Head of caudate nucleus (tissue), 42 donors: ENCODE measurements at regions not wholly inside any gene's neighbourhood (a gene's known extent, or its start where the extent isn't known, plus 50 kb on each side); places are given as distances from the start of the nearest gene placed in this dataset.

Experiments used
- DNase-seq, 42 donors: peaks; one replicate each; pipeline versions ENCODE4 v3.0.0 to v3.0.0-alpha.2; 2020 to 2021; ENCODE audit warnings: mixed read lengths in 7 of 42
- intact Hi-C: fragments of 100-400 bp; cut with DNase I; formaldehyde crosslinking; loops from one replicate; pipeline ENCODE4 v1.15.0; 2022

DNA sequence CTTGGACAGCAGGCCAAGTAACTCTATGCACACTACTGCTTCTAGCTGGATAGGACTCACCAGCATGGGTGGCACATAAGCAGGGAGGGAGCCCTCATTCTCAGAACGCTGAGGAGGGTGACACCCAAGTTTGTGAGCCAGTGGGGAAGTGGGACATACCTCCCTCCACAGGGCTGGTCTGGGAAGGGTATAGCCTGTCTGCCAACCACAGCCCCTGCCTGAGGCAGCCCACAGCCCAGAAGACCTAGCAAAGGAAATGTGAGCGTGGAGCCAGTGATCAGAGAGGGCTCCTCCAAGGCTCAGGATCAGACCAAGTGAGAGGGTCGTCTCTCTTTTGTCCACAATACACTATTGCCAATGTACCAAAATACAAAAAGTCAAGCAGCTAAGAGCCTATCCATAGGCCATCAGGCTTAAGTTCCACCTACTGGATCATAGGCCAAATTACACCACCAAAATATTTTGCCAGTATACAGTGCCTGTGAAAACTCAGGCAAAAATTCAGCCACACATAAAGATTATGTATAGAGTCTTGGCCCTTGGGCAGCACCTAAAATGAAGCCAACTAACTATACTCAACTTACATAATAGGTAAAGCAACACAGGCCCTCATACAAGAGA is 1203.1 kb downstream of the PCDH18 start:
- no peak for DNase-seq
- intact Hi-C loops = no loop called here

DNA sequence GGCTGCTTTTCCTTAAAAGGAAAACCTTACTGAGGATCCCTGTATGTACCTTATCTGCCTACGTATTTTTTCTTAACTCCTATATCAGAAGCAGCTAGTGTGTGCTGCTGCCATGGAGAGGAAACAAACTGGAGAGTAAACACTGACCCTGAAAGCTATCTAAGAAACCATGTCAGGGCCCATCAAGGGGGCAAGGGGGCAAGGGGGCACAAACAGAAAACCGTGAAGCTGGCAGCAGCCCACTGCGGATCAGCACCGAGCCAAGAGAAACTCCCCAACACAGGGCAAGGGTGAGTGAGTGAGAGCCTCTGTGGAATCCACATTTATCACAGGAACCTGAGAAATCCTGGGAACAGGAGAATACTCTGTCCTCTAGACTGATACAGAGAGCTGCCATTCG is 1204.2 kb downstream of the PCDH18 start:
- no peak for DNase-seq
- intact Hi-C loops = no loop called here

DNA sequence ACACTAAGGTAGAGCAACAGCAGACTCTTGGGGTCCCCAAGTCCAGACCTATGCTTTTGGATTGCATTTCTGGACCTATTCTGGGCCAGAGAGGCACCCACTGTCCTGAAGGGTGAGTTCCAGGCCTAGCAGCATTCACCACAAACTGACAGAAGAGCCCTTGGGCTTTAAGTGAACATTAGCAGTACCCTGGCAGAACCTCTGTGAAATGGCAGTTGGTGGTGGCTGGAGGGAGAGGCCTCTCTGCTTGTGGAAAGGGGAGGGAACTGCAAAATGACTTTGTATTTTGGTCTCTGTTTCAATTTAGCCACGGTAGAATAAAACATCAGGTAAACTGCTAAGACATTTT is 1211.9 kb downstream of the PCDH18 start:
- DNase-seq = no peak
- intact Hi-C loops = no loop called here

DNA sequence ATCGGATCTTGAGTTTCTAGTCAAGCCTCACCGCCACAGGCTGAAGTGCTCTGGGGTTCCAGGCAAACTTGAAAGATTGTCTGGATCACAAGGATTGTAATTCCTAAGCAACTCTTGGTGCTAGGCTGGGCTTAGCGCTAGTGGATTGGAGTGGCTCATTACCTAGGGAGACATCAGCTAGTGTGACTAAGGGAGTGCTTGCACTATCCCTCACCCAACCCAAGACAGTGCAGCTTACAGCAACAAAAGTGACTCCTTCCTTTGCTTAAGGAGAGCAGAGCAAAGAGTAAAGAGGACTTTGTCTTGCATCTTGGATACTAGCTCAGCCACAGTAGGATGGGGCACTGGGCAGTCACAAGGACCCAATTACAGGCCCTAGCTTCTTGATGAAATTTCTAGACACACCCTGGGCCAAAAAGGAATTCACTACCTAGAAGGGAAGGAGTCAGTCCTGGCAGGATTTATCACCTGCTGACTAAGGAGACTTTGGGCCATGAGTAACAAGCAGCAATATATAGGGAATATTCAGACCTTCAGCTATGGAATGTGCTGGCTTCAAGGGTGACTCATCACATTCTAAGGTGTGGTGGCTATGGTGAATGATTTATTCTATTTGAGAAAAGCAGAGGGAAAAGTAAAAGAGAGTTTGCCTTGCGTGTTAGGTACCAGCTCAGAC is 1212.4 kb downstream of the PCDH18 start:
- DNase-seq = no peak
- intact Hi-C loops = no loop called here

DNA sequence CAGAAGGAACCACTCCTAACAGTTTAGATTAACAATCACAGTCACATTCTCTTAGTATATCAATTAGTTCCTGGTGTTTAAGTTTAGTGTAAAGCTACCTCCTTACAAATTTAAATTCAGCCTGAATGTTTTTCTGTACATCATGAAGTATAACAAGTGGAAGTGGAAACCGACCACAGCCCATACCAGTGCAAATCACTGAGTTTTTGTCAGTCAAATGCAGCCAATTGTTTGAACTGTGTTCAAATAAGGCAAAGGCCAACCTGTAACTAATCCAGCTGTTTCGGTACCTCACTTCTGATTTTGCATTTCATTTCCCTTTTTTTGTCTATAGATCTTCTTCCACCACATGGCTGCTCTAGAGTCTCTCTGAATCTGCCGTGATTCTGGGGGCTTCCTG is 1215.3 kb downstream of the PCDH18 start:
- intact Hi-C loops = no loop called here
- DNase-seq = no peak

DNA sequence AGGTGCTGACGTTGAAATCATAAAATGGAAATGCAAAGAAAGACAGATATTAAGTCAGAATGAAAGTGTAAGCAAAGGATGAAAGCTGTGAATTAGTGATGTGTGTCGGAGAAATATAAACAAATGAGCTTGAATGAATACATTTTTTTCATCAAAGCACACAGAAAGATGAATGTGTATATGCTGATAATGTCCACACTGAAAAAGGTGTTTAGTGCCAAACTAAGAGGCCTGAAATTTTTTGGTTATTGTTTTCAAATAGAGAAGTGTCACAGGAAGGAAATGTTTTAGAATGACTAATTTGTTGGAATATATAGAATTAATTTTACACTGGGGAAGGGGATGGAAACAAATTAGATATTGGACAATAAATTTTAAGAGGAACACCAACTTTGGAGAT is 1217.6 kb downstream of the PCDH18 start:
- intact Hi-C loops = no loop called here
- no peak for DNase-seq

DNA sequence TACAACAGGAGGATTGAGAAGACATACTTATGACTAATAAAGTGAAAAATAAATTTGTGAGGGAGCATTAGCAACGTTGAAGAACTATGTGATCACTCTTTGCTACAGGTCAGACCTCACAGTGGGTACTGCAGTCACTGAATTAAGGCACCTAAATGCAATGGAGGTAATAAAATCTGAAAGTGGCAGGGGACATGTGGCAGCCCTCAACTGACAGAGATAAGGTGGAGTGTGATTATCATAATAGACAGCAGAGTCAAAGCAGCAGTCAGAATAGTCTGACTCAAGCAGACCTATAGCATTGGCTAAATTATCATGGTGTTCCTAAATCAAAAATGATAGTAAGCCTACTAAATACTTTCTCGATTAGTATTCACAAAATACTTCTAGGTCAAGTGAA is 1220.5 kb downstream of the PCDH18 start:
- DNase-seq = no peak
- intact Hi-C loops = no loop called here

DNA sequence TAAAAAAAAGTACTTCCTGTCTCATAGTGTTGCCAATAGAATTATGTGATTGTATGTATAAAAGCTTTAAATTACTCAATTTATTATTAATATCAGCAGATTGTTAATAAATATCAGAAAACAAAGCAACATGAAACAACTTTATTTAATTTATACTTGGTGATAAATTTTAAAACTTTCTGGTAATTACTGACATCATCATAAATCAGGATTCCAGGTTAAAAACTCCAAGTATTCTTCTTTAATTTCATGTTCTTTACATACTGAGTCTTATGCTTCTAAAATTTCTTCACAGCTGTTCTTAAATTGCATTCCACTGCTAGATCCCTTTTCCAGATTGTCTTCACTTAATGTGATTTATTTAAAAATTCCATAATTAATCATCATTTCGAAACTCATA is 1224.5 kb downstream of the PCDH18 start:
- no peak for DNase-seq

DNA sequence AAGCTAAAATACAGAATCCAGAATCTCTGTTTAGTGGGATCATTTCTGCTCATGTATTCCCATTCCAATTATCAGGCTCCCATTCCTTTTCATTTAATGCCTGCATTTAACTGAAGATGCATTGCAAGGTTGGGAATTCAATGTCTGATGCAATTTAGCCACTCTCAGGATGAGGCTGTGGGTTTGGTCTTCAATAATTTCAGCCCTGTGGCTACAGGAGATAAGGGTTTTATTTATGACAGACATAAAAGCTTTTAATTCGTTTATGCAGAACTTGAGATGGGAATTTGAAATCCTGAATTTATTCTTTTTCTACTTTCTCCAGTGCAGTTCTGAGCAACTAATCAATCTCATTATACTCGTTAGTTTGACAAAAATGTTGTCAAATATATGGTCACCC is 1225.9 kb downstream of the PCDH18 start:
- intact Hi-C loops = no loop called here
- DNase-seq = no peak

More for the DNA sequence above, 1224.5 kb downstream of the PCDH18 start:
- intact Hi-C loops = no loop called here

DNA sequence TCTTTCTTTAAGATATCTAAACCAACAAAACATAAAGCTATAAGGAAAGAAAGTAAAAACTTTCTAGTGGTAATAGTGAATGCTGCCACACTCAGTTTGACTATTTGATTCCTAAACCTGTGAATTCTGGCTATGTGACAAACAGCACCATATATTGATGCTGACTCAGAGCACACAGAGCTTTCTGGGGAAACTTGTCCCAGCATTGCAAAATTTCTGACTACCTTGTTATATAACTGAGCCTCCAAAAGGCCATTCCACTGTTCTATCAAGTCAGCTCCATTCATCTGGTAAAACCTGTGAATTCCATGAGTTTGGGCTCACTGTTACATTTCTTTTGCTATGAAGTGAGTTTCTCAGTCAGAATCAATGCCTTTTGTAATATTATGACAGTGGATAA is 1229.7 kb downstream of the PCDH18 start:
- DNase-seq = no peak
- intact Hi-C loops = no loop called here

DNA sequence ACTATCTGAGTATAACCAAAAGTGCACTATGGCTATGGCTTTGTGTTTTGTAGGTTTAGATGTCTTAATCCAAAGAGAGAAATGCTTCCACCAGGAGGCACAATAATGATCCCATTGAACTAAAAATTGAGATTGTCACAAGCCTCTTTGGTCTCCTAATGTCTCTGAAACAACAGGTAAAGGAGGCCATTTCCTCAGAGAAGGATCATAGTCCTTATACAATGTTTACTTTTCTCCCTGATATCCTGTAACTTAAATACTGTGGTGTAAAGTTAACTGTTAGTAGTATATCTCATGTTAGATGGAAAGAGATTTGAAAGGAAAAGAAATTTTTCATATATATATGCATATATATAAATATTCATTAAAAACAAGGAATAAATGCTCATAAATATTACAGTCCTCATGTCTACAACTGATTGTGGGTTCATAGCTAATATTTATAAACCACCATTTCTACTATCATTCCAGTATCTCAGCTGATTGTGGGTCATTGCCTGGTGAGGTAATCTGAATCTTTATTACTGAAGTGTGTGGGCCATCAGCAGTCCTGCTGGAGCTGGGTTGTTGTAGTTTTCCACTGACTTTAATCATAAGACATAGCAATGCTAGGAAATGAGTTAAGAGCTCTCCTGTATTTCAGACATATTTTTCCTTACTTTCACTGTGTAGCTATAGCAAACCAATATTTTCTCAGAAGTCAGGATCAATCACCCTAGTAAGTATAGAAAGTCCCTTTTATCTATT is 1230.4 kb downstream of the PCDH18 start:
- DNase-seq = no peak
- intact Hi-C loops = no loop called here

DNA sequence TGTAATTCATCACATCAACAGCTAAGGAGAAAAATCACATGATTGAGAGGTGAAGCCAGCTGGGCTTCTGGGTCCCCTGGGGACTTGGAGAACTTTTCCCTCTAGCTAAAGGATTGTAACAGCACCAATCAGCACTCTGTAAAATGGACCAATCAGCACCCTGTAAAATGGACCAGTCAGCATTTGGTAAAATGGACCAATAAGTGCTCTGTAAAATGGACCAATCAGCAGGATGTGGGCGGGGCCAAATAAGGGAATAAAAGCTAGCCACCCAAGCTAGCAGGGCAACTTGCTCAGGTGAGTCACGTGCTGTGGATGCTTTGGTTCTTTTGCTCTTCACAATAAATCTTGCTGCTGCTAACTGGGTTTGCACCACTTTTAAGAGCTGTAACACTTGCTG is 1248.3 kb downstream of the PCDH18 start:
- intact Hi-C loops = no loop called here
- DNase-seq = no peak

DNA sequence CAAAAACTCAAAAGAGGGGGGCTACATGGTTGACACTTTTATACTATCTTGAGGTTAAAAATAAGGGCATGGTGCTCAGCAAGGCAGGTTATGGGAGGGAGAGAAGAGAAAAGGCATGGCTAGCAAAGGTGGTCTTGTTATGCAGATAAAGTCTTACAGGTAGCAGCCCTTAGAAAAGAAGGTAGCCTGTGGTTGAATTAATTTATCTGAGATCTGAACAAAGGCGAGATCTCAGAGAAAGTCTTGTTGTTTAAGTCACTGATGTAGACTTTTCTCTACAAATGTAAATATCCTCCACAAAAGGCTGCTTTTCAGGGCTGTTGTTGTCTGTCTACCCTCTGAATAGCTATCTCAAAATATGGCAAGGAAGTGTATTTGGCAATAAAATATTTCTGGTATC is 1250.4 kb downstream of the PCDH18 start:
- DNase-seq = no peak
- intact Hi-C loops = no loop called here

DNA sequence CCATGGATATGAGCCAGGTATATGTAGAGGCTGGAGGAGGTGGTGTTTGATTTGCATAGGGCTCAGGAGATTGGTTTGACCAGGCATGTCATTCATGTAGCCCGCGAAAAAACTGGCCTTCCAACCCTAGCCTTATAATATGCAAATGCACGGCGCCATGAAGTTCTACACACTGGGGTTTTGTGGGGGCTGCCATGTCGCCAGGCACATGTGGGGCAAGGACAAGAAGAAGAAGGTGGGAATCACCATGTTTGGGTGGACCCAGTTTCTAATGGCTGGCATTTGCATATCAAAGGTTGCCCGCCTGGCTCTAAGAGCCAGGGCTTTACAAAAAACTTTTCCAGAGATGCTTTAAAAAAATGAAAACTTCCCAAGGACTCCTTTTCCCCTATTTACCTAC is 1251.0 kb downstream of the PCDH18 start:
- intact Hi-C loops = no loop called here
- DNase-seq = no peak

DNA sequence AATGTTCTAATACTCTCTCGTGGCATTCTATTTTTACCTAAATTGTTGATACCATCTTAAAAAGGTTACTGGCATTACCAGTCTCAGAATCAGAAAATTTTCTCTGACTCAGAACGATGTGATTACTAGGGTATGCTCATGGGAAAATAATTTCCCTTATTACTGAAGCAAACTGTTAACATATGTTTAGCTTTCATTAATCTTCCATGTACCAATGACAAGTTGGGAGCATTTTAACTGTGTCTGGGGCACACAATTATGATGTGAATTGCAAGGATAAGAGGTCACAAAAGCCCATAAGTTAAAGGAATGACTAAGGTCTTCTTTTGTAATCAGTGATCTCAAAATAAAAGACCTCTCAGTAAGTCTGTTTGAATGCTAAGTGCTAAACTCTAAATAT is 1254.6 kb downstream of the PCDH18 start:
- no peak for DNase-seq
- intact Hi-C loops = no loop called here

DNA sequence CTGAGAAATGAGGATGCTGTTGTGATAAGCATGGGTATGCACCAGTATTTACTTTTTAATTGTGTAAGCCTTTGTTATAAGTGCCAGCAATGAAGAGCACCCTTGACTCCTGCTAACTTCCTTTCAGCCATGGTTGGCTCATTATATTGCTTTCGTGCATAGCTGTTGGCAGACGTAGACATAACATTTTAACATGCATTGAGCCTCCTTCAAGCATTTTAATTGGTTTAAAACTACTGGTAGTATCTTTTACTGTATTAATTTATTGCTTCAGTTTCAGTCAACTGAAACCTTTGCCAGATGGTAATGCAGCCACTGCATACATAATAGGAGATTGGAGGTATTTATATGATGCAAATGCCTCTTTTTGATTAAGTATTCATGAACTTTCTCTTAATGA is 1285.4 kb downstream of the PCDH18 start:
- DNase-seq = no peak
- intact Hi-C loops = no loop called here

DNA sequence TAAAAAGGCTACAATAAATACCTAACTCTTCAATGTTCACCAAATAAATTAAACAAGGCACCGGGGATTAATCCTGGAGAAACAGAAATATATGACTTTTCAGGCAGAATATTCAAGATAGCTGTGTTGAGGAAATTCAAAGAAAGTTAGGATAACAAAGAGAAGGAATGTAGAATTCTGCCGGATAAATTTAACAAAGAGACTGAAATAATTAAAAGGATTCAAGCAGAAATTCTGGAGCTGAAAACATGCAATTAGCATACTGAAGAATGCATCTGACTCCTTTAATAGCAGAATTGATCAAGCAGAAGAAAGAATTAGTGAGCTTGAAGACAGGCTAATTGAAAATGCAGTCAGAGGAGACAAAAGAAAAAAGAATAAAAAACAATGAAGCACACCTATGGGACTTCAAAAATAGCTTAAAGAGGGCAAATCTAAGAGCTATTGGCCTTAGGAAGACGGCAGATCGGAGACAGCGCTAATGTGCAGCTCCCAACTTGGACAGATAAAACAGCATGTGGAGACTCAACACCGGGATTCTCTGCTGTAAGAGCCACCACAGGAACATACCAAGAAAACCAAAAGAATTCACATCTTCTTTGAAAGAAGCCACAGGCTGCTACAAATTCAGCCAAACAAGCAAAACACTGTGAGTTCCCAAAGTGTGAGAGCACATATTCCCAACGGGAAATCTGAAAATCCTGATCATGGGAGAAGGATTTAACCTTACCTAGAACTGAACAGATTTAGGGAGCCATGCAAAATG is 1290.9 kb downstream of the PCDH18 start:
- intact Hi-C loops = no loop called here
- DNase-seq = no peak

DNA sequence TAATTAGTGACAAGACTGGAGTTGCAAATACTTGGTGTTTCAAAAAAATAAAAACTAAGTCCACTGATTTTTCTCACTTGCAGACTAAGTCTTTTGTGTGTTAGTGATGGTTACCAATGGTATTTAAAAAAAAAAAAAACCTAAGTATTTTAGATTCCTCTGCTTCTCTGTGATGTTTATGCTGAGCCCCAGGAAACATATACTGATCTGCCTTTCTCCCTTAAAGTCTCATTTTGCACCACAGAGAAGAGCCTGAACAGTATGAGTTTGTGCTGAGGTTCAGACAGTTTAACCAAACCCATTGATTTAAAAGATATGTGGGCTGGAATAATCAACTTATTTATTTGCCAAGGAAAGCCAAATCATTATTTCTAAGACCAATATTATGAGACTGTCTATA is 1305.0 kb downstream of the PCDH18 start:
- DNase-seq = no peak
- intact Hi-C loops = no loop called here

DNA sequence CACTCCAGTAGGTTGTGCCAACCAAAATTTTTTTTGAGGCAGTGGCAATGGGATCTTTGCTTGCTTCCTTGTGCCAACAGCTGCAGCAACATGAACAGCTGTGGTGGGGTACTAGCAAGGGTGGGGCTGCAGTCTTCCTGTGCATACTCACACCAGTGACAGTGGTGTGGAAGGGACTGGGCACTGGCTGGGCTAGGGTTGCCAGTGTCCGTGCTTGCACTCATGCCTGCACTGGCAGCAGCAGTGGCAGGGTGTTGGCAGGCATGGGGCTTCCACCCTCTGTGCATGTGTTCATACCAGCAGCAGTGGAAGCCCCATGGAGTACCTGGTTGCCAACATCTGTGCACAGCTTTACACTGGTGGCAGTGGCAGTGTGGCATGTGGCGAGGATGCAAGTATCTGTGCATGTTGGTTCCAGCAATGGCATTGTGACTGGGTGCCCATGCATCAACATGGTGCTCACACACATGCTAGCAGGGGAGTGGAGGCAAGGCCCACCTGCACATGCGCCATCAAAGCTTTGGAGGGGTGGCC is 1312.6 kb downstream of the PCDH18 start:
- no peak for DNase-seq
- intact Hi-C loops = no loop called here

DNA sequence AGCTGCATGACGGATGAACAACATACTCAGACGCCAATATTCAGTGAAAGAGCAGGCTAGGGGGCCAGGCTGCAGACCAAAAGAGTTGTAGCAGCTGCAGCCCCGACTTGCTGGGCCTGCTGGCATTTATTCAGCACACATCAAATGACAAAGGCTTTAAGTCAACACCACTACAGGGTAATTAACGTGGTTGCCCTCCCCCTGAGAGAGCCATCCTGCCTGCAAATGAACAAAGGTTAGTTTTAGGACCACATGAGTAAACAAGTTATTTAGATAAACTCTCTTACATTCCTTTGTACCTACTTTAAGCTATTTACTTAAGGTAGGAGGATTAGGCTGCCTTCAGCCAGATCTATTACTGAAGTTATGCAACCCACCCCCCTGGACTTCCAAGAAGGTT is 1329.1 kb downstream of the PCDH18 start:
- intact Hi-C loops = no loop called here

More for the DNA sequence above, 1329.1 kb downstream of the PCDH18 start:
- DNase-seq = no peak
